HG03565 (cell line): ENCODE measurements at regions not wholly inside any gene's neighbourhood (a gene's known extent, or its start where the extent isn't known, plus 50 kb on each side); places are given as distances from the start of the nearest gene placed in this dataset.
"Not testable (repeated sequence)": the region's sequence is repeated elsewhere in the genome, so short reads cannot be mapped to it uniquely, and the experiment has no call there.

Source experiments
- ATAC-seq: cut with Tn5 transposase; IDR thresholded peaks from one replicate; pipeline ENCODE4 v1.9.1; 2021; ENCODE audit warnings: mild to moderate bottlenecking, moderate library complexity; ENCODE audit not compliant: unreplicated experiment

- no peak for ATAC-seq
Observed at GRCh38 chr17:77795685-77796084, 162.8 kb upstream of the TNRC6C start.

GRCh38 chr17:77796176-77796860 lies 162.2 kb upstream of the TNRC6C start:
- no peak for ATAC-seq

- no peak for ATAC-seq
Observed at GRCh38 chr17:77798031-77798430, 160.5 kb upstream of the TNRC6C start.

- ATAC-seq = no peak
Observed at GRCh38 chr17:77798481-77798880, 160.0 kb upstream of the TNRC6C start.

GRCh38 chr17:77800816-77801215 lies 157.7 kb upstream of the TNRC6C start:
- no peak for ATAC-seq

GRCh38 chr17:77801545-77802332 lies 156.8 kb upstream of the TNRC6C start:
- no peak for ATAC-seq

GRCh38 chr17:77802333-77802615 lies 156.2 kb upstream of the TNRC6C start:
- ATAC-seq = no peak

- no peak for ATAC-seq
Observed at GRCh38 chr17:77802811-77803220, 155.7 kb upstream of the TNRC6C start.

GRCh38 chr17:77803726-77804125 lies 154.8 kb upstream of the TNRC6C start:
- no peak for ATAC-seq

GRCh38 chr17:77804796-77805426 lies 153.6 kb upstream of the TNRC6C start:
- ATAC-seq = no peak

GRCh38 chr17:77805970-77806369 lies 152.5 kb upstream of the TNRC6C start:
- ATAC-seq = not testable (repeated sequence)

GRCh38 chr17:77807051-77807745 lies 151.3 kb upstream of the TNRC6C start:
- ATAC-seq = no peak

- ATAC-seq = no peak
Observed at GRCh38 chr17:77807746-77808441, 150.6 kb upstream of the TNRC6C start.

GRCh38 chr17:77808686-77809425 lies 149.6 kb upstream of the TNRC6C start:
- no peak for ATAC-seq

GRCh38 chr17:77809814-77810213 lies 148.7 kb upstream of the TNRC6C start:
- ATAC-seq = no peak

GRCh38 chr17:77810536-77810935 lies 148.0 kb upstream of the TNRC6C start:
- ATAC-seq = no peak

GRCh38 chr17:77811521-77811920 lies 147.0 kb upstream of the TNRC6C start:
- no peak for ATAC-seq

GRCh38 chr17:77814091-77814772 lies 144.3 kb upstream of the TNRC6C start:
- ATAC-seq = no peak

GRCh38 chr17:77815127-77815905 lies 143.2 kb upstream of the TNRC6C start:
- ATAC-seq = no peak
